ENCODE measurements at regions not wholly inside any gene's neighbourhood (a gene's known extent, or its start where the extent isn't known, plus 50 kb on each side); places are given as distances from the start of the nearest gene placed in this dataset.

DNA sequence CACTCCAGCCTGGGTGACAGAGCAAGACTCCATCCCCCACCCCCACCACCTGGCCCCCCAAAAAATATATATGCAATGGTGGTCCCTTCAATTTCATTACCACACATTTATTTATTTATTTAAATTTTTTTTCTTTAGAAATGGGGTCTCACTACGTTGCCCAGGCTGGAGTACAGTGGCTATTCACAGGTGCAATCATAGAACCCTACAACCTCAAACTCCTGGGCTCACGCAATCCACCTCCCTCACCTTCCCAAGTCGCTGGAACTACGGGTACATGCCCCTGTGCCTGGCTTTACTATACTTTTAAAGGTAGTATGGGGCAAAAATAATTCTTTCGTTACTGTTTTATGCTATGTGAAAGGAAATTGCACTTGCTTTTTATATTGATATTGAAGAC, 50.9 kb upstream of the EP300 start:
- TF ChIP-seq CTCF (IDR thresholded peaks at IDR 0.05; ENCODE audit: insufficient read depth, low read depth, low read length, missing control alignments) = no peak
- no peak for DNase-seq (ENCODE audit: low read depth)
- H3K4me3 ChIP-seq (ENCODE audit: low read length) = no peak overlapping the region
